ENCODE measurements at regions not wholly inside any gene's neighbourhood (a gene's known extent, or its start where the extent isn't known, plus 50 kb on each side); places are given as distances from the start of the nearest gene placed in this dataset.
"Not testable (repeated sequence)": the region's sequence is repeated elsewhere in the genome, so short reads cannot be mapped to it uniquely, and the experiment has no call there.

DNA sequence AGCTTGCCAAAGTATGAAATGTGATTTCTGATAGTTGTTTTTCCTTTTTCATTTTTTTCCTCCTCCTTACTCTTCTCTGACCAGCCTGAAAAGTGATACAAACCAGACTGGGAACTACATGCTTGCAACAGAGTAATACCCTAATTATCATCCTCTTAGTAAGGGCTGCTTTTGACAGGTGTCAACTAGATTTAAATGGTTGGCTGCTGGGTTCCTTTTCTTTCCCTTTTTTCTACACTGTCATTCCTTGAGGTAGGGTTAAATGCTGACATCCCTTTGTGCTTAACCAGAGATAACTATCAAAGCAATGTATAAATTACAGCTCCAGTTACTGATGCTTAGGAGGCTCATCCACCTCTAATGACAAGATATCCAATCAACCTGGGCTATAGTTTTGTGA is 598.8 kb downstream of the TTLL7 start:
- TF ChIP-seq, protein P1, sequence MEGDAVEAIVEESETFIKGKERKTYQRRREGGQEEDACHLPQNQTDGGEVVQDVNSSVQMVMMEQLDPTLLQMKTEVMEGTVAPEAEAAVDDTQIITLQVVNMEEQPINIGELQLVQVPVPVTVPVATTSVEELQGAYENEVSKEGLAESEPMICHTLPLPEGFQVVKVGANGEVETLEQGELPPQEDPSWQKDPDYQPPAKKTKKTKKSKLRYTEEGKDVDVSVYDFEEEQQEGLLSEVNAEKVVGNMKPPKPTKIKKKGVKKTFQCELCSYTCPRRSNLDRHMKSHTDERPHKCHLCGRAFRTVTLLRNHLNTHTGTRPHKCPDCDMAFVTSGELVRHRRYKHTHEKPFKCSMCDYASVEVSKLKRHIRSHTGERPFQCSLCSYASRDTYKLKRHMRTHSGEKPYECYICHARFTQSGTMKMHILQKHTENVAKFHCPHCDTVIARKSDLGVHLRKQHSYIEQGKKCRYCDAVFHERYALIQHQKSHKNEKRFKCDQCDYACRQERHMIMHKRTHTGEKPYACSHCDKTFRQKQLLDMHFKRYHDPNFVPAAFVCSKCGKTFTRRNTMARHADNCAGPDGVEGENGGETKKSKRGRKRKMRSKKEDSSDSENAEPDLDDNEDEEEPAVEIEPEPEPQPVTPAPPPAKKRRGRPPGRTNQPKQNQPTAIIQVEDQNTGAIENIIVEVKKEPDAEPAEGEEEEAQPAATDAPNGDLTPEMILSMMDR (IDR thresholded peaks at IDR 0.05): not testable (repeated sequence)
- not testable (repeated sequence) for TF ChIP-seq POLR2A (IDR thresholded peaks at IDR 0.05)

All from right lobe of liver (tissue), 4 donors.